ENCODE measurements at regions not wholly inside any gene's neighbourhood (a gene's known extent, or its start where the extent isn't known, plus 50 kb on each side); places are given as distances from the start of the nearest gene placed in this dataset.

DNA sequence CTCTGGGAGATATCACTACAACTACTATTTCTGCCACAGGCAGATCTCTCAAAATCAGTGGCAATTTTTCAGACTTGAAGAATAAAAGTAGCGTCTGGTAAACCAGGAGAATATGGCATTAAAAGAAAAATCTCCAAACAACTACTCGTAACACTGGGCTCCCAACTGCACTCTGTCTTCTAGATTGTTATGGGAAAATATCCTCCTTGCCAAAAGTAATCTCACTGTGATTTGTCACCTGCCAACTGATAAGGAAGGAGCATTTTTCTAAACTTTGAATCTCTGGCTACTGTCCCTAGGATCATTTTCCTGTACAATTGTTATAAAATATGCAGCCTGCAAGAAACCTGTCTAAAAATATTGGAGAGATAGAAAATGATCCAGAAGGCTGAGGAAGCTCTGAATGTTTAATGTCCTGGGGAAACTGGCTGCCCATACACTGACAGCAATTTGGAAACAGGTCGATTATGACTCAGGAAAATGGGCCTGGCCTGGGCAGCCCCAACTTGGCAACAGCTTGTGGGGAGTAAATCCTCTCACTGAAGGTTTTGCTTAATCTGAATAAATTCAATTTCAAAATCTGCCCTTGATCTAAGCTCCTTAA lies 90.5 kb upstream of the DBX1 start:
- DNase-seq (ENCODE audit: low read depth) = no peak

DNA sequence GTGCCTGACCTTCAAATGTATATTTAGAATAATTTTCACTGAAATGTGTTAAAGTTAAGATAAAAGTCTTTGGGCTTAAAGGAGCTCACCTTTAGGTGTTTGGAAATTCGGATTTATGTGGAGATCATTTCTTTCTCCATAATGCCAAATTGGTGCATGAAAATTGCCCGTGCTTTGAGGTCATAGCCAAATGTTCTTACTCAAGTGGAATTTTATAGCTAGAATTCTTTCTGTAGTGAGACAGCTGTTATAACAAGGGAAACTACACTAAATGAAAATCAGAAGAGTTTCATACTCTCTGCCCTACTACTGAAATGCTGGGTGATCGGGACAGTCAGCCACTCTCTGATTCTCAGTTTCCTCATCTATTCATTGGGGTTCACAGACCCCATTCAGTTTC lies 89.5 kb upstream of the DBX1 start:
- DNase-seq (ENCODE audit: low read depth) = no peak

DNA sequence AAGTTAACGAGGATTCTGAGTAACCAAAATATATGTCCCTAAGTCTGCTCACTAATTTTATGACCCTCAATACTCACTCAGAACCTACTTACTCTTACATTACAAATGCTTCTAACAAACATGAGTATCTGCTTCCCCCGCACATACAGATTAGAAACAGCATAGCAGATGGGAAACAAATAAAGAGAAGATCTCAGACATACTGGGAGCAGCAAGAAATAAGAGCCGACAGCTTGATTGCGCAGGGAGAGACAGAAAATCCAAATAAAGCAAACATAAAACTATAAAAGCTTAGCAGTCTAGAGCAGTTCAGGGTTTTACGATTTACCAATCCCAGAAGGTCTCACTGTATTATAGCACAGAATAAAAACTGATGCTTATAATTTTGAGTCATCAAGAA lies 89.1 kb upstream of the DBX1 start:
- no peak for DNase-seq (ENCODE audit: low read depth)

DNA sequence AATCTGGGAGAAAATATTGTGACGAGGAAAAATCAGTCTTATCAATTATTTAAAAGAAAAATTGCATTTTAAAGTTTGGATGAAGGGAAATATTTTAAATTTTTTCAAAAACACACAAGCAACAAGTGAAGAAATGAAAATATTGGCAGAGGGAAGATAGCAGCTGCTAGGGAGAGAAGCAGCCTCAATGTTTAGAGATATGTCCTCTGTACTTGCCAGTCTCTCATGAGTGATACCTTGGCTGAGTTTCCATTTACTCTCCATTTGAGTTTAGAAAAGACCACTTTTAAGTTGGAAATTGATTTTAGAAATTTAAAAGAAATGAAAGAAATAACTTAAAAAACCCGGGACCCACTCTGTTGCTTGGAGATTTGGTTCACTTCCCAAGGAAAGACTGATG lies 88.6 kb upstream of the DBX1 start:
- no peak for DNase-seq (ENCODE audit: low read depth)

DNA sequence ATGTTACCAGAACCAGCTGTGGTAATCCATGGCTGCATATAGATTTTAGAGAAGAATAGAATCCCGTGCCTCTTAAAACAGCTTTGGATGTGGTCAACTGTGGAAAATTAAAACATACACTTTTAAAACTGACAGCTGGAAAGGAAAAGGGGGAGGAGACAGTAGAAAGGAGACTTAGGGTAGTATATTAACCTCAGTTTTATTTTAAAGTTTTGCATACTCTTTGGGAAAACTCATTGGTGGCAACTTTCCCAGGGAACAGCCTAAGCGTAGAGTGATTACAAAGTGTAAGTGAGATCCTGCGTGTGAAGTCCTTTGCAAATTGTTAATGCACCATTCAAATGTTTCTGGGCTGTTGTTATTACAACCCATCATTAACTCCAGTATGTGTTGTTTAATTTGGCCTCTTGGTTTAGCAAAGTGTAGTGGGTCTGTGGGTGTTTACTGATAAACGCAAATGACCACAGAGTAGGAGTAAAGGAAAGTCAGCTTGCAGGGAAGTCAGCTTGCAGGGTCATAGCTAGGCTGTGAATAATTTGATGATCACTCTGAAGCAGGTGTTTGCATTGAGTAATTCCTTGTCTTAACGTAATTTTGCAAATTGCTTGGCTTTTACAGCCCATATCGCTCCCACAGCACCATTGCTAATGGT lies 88.0 kb upstream of the DBX1 start:
- no peak for DNase-seq (ENCODE audit: low read depth)

DNA sequence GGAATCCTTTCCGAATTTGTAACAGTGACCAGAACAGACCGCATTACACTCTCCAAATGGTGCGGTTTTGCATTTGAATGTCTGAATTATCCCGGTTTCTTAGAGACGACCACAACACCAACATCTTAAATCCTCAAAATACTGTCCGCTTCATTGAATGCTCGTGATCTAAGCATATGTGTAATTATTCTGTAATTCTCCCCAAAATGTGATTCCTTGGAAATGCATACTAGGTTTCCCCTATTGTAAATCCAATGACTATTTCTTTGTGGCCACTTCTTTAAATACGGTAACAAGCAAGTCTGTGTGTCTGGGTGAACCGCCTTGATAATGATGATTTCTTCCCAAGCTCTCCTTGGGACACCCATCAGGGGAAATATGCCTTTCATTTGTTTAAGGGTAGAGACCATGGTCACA lies 87.3 kb upstream of the DBX1 start:
- DNase-seq (ENCODE audit: low read depth) = no peak

DNA sequence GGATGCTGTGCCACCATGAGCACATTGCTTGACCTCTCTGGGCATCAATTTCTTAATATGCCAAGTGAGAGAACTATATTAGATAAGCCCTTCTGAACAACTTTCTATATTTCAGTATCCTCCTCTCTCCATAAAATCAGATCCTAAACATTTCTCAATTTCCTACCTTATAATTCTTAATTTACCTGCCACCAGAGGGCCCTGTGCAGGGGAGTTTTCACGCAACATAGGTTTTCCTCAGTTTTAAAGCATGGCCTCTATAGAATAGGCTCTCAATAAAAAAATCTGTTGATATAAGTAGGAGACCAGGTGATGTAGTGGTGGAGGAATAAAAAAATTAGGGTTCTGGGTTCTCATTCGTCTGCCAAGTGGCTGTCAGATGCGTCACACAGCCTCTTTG lies 83.7 kb upstream of the DBX1 start:
- DNase-seq (ENCODE audit: low read depth) = no peak

DNA sequence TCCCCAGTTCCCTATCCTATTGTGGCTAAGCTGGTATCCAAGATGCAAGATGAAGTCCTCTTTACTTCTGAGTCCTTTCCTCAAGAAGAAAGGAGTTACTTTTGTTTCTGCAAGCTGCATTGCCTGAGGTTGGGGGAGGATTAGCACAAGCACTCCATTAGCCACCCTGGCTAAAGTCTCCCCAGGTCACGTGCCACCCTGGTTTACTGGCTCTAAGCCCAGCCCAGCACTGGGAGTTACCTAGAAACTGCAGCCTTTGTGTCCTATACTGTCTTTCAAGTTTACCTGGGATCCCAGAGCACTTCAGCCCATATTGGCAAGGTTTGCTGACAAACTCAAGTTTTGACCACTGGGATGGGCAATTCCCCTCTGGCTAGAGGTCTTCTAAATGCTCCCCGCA lies 78.4 kb upstream of the DBX1 start:
- DNase-seq (ENCODE audit: low read depth) = no peak

DNA sequence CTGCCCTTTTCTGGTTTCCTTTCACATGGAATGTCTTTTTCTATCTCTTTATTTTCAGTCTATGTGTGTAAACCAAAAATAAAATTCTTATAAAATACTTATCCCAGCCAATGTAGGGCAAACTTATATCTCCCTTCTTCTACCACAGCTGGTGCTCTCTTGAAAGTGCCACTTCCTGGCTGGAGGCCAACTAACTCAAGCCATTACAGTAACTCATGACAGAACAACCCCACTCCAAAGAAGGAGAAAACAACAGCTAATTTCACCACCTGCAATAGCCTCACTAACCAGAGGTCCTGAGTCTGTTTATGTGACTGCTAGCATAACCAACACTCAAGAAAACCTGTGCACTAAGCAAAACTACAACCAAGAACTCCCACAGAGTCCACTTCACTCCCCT lies 74.9 kb upstream of the DBX1 start:
- no peak for DNase-seq (ENCODE audit: low read depth)

DNA sequence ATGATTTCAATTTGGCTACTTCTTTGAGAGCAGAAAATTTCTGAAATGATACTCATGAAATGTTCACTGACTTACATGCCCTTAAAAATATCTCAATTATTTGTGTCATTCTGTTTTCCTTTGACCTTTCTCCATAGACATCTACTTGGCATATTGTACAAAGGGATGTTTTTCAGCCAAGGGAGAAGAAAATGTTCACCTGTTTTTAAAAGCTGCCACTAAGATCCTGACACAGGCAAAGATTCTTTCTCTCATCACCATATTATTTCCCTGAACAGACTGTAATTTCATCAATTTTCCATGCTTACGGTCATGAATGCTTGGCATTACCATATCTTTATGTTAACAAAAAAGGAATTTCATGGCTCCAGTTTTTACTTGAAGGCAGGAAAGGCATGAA lies 67.4 kb upstream of the DBX1 start:
- DNase-seq (ENCODE audit: low read depth) = no peak

DNA sequence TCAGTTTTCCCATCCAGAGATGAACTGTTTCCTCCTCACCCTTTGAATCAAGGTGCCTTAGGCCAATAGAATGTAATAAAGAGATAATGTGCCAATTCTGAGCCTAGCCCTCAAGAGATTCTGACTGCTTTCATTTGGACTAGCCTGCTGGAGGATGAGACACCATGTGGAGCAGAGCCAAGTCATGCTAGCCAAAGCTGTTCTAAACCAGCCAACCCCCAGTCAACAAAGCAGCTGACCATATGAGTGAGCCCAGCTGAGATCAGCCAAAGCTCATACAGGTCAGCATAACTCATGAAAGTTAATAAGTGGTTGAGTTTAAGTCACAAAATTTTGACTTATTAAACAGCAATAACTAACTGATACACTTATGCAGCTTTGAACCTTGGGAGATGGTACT lies 66.7 kb upstream of the DBX1 start:
- DNase-seq (ENCODE audit: low read depth) = no peak

DNA sequence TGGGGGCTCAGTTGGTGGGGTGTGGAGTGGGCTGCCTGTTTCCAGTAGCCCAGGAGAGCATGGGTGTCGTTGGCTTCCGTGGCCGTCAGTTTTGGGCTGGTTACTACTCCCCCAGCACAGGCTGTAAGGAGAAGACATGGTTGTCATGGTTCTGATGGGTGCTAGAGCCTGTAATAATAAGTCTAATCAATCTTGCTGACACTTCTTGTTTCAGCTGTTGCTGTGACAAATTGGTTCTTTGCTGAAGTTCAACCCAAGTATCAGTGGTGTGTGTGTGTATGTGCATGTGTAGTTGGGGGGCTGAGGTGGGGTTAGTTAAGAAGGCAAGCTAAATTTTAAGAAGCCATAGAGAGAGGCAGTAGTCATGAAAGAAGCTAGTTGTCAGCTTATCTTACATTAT lies 61.3 kb upstream of the DBX1 start:
- DNase-seq (ENCODE audit: low read depth) = no peak

DNA sequence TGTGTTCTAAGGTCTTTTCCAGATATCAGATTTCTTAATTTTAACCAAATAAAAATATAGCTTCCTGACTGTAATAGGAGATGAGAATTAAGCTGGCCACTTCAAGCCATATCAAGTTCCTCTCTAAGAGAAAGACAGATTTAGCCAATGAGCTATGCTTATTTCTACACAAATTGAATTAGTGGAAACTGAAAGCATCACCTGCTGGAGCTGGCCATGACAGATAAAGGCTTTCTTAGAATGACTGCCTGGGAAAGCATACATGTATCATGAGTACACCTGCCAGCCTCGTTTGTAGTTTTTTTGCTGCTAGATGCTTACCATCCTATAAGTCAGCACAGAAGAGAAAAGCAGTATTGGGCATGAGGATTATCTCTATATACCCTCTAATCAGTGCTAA lies 53.5 kb upstream of the DBX1 start:
- no peak for DNase-seq (ENCODE audit: low read depth)

DNA sequence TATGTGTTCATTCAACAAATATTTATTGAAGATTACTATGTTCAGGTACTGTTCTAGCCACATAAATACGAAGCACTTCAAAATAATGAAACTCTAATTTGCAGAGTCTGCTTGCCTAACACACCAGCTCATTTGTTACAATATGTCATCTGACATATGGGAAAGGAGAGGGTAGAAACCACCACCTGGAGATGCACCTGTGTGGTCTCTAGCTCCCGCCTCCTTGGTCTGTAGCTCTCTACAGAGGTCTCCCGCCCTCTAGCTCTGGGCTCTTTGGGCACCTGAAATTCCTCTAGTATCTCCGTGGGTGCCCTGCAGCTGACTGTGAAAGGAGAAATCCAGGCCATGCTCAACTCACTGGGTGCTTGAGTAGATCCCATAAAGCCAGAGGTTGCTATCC lies 51.4 kb upstream of the DBX1 start:
- DNase-seq (ENCODE audit: low read depth) = no peak
